Naive thymus-derived CD4-positive, alpha-beta T cell (primary cell): ENCODE measurements at regions not wholly inside any gene's neighbourhood (a gene's known extent, or its start where the extent isn't known, plus 50 kb on each side); places are given as distances from the start of the nearest gene placed in this dataset.

Experiments used
- ATAC-seq: fragments of 150-1000 bp; cut with Tn5 transposase; 2 replicates; pipeline ENCODE4 v1.10.0; 2021; ENCODE audit warnings: mild to moderate bottlenecking, moderate library complexity
- CTCF ChIA-PET: fragments of 350-600 bp; sonication (Branson Sonifier 250); formaldehyde crosslinking; loops from one replicate; lab custom pipeline; 2021; ENCODE audit warnings: antibody characterized with exemption; lab: Charles Lee
- POLR2A ChIA-PET: fragments of 350-600 bp; sonication (Branson Sonifier 250); formaldehyde crosslinking; loops from one replicate; lab custom pipeline; 2021; ENCODE audit warnings: antibody characterized with exemption, inconsistent platforms; lab: Charles Lee
- DNase-seq, 9 donors: peaks; one replicate each; pipeline versions ENCODE4 v3.0.0 to v3.0.0-alpha.2; 2020 to 2022; ENCODE audit warnings: mixed read lengths in 1 of 9
- H3K27ac ChIP-seq: one replicate; pipeline ENCODE4 v1.7.0; 2013; ENCODE audit warnings: mild to moderate bottlenecking, low read depth, low read length, moderate library complexity
- H3K27me3 ChIP-seq, 2 donors: one replicate each; pipeline ENCODE4 v1.7.0; 2013; ENCODE audit warnings: low read length in 2 of 2, mild to moderate bottlenecking in 2 of 2, moderate library complexity in 2 of 2; ENCODE audit not compliant: control insufficient read depth in 2 of 2, insufficient read depth in 2 of 2
- H3K36me3 ChIP-seq, 3 experiments: 1 replicate in 2 of 3; 2 replicates in 1 of 3; pipeline ENCODE4 v1.7.0; 2013; ENCODE audit warnings: low read length in 3 of 3, mild to moderate bottlenecking in 3 of 3, moderate library complexity in 1 of 3; ENCODE audit not compliant: insufficient read depth in 3 of 3, control insufficient read depth in 2 of 3
- H3K4me1 ChIP-seq, 2 donors: one replicate each; pipeline ENCODE4 v1.7.0; 2013; ENCODE audit warnings: low read length in 2 of 2, mild to moderate bottlenecking in 2 of 2, moderate library complexity in 1 of 2; ENCODE audit not compliant: control insufficient read depth in 2 of 2, insufficient read depth in 2 of 2
- H3K4me3 ChIP-seq: 2 replicates; pipeline ENCODE4 v1.7.0; 2013; ENCODE audit warnings: mild to moderate bottlenecking, low read length
- H3K9me3 ChIP-seq, 3 experiments: 1 replicate in 2 of 3; 2 replicates in 1 of 3; pipeline ENCODE4 v1.7.0; 2013; ENCODE audit warnings: low read length in 3 of 3; ENCODE audit not compliant: control insufficient read depth in 2 of 3
- H3K27ac Mint-ChIP-seq, 9 donors: one replicate each; pipeline ENCODE4 v1.8.0; 2020 to 2022; ENCODE audit warnings: mixed read lengths in 9 of 9, mild to moderate bottlenecking in 8 of 9, moderate library complexity in 5 of 9, inconsistent platforms in 2 of 9
- H3K27me3 Mint-ChIP-seq, 5 donors: one replicate each; pipeline ENCODE4 v1.8.0; 2021 to 2022; ENCODE audit warnings: mixed read lengths in 5 of 5, mild to moderate bottlenecking in 1 of 5
- H3K36me3 Mint-ChIP-seq, 5 donors: one replicate each; pipeline ENCODE4 v1.8.0; 2020 to 2022; ENCODE audit warnings: mixed read lengths in 5 of 5, mild to moderate bottlenecking in 3 of 5, inconsistent platforms in 1 of 5
- H3K4me1 Mint-ChIP-seq, 7 donors: one replicate each; pipeline ENCODE4 v1.8.0; 2020 to 2022; ENCODE audit warnings: mixed read lengths in 7 of 7, mild to moderate bottlenecking in 3 of 7, inconsistent platforms in 1 of 7
- H3K4me3 Mint-ChIP-seq, 10 donors: one replicate each; pipeline ENCODE4 v1.8.0; 2020 to 2022; ENCODE audit warnings: mild to moderate bottlenecking in 10 of 10, mixed read lengths in 10 of 10, moderate library complexity in 6 of 10, inconsistent platforms in 2 of 10
- H3K9me3 Mint-ChIP-seq, 11 donors: one replicate each; pipeline ENCODE4 v1.8.0; 2020 to 2022; ENCODE audit warnings: mixed read lengths in 11 of 11, mild to moderate bottlenecking in 4 of 11, inconsistent platforms in 1 of 11, moderate library complexity in 1 of 11
- intact Hi-C, 2 donors: fragments of 100-400 bp; cut with micrococcal nuclease; formaldehyde crosslinking; loops; one replicate each; pipeline ENCODE4 v1.15.1; 2023

GRCh38 chr10:31642281-31642680 is 286.4 kb downstream of the ARHGAP12 start:
- Histone ChIP-seq H3K36me3 (no peaks in the 10 kb centered on the region), H3K4me1 (no peaks in the 10 kb centered on the region), H3K27ac (no peak overlapping the region), H3K9me3 (no peaks in the 10 kb centered on the region), H3K27me3 (no peaks in the 10 kb centered on the region), H3K4me3 (no peak overlapping the region)
- ChIA-PET POLR2A (no interaction called here), CTCF (no interaction called here)
- Mint-ChIP-seq H3K27ac (no peak overlapping the region), H3K27me3 (peaks cover 5 to 15% (median 13%) of the 10 kb centered on the region in 5 donors), H3K4me3 (no peak overlapping the region), H3K4me1 (no peaks in the 10 kb centered on the region), H3K36me3 (peaks cover 0 to 2% (median 0%) of the 10 kb centered on the region in 5 donors), H3K9me3 (peaks cover 0 to 17% (median 7%) of the 10 kb centered on the region in 11 donors)
- intact Hi-C loops, result no loop called here
- no peak for DNase-seq
- no peak for ATAC-seq

- DNase-seq (no peak), ATAC-seq (no peak)
- no peak overlapping the region for H3K27ac Mint-ChIP-seq
- peaks cover 0 to 2% (median 0%) of the 10 kb centered on the region in 5 donors for H3K36me3 Mint-ChIP-seq
- Histone ChIP-seq H3K4me1 (no peaks in the 10 kb centered on the region), H3K9me3 (no peaks in the 10 kb centered on the region), H3K36me3 (no peaks in the 10 kb centered on the region), H3K27ac (no peak overlapping the region), H3K27me3 (no peaks in the 10 kb centered on the region), H3K4me3 (no peak overlapping the region)
- H3K4me3 Mint-ChIP-seq, result no peak overlapping the region
- intact Hi-C loops, result no loop called here
- H3K9me3 Mint-ChIP-seq, result peaks cover 0 to 17% (median 8%) of the 10 kb centered on the region in 11 donors
- ChIA-PET POLR2A (no interaction called here), CTCF (no interaction called here)
- no peaks in the 10 kb centered on the region for H3K4me1 Mint-ChIP-seq
- peaks cover 0 to 9% (median 1%) of the 10 kb centered on the region in 5 donors for H3K27me3 Mint-ChIP-seq
Observed at GRCh38 chr10:31635415-31636065, 293.1 kb downstream of the ARHGAP12 start.

- H3K36me3 ChIP-seq, result no peaks in the 10 kb centered on the region
- ChIA-PET POLR2A (no interaction called here), CTCF (interaction anchor here (0.7 kb wide), 1 partner anchor 39 kb away, joined by 3 read pairs; no protein-coding TSS in a partner anchor)
- H3K4me3 Mint-ChIP-seq, result no peak overlapping the region
- H3K27ac ChIP-seq, result no peak overlapping the region
- peaks cover 0 to 2% (median 0%) of the 10 kb centered on the region in 5 donors for H3K36me3 Mint-ChIP-seq
- H3K4me1 Mint-ChIP-seq, result no peaks in the 10 kb centered on the region
- H3K4me1 ChIP-seq, result no peaks in the 10 kb centered on the region
- H3K4me3 ChIP-seq, result no peak overlapping the region
- no peak for ATAC-seq
- H3K9me3 Mint-ChIP-seq, result peaks cover 0 to 16% (median 8%) of the 10 kb centered on the region in 11 donors
- no peak for DNase-seq
- H3K9me3 ChIP-seq, result no peaks in the 10 kb centered on the region
- intact Hi-C loops, result no loop called here
- peaks cover 0 to 12% (median 2%) of the 10 kb centered on the region in 5 donors for H3K27me3 Mint-ChIP-seq
- H3K27me3 ChIP-seq, result no peaks in the 10 kb centered on the region
- no peak overlapping the region for H3K27ac Mint-ChIP-seq
Observed at GRCh38 chr10:31635009-31635408, 293.6 kb downstream of the ARHGAP12 start.

GRCh38 chr10:31630861-31631567 is 297.6 kb downstream of the ARHGAP12 start:
- no peaks in the 10 kb centered on the region for H3K36me3 ChIP-seq
- peaks cover 0 to 27% (median 7%) of the 10 kb centered on the region in 5 donors for H3K27me3 Mint-ChIP-seq
- no peak overlapping the region for H3K4me3 ChIP-seq
- H3K27me3 ChIP-seq, result no peaks in the 10 kb centered on the region
- intact Hi-C loops, result no loop called here
- no peak overlapping the region for H3K4me3 Mint-ChIP-seq
- no peak for ATAC-seq
- no peaks in the 10 kb centered on the region for H3K9me3 ChIP-seq
- no peaks in the 10 kb centered on the region for H3K4me1 Mint-ChIP-seq
- no peaks in the 10 kb centered on the region for H3K4me1 ChIP-seq
- DNase-seq, result no peak
- peaks cover 0 to 7% (median 3%) of the 10 kb centered on the region in 5 donors for H3K36me3 Mint-ChIP-seq
- H3K27ac Mint-ChIP-seq, result no peak overlapping the region
- H3K9me3 Mint-ChIP-seq, result peaks cover 2 to 15% (median 11%) of the 10 kb centered on the region in 11 donors
- POLR2A ChIA-PET, result no interaction called here
- H3K27ac ChIP-seq, result no peak overlapping the region
- CTCF ChIA-PET, result no interaction called here

- H3K27ac ChIP-seq, result no peak overlapping the region
- no peak overlapping the region for H3K4me3 ChIP-seq
- H3K27me3 ChIP-seq, result no peaks in the 10 kb centered on the region
- no peaks in the 10 kb centered on the region for H3K9me3 ChIP-seq
- Mint-ChIP-seq H3K4me3 (no peak overlapping the region), H3K9me3 (peaks cover 2 to 37% (median 20%) of the 10 kb centered on the region in 11 donors), H3K4me1 (no peaks in the 10 kb centered on the region), H3K36me3 (peaks cover 0 to 17% (median 3%) of the 10 kb centered on the region in 5 donors), H3K27ac (no peak overlapping the region), H3K27me3 (peaks cover 0 to 21% (median 7%) of the 10 kb centered on the region in 5 donors)
- POLR2A ChIA-PET, result no interaction called here
- intact Hi-C loops, result no loop called here
- CTCF ChIA-PET, result no interaction called here
- DNase-seq (no peak), ATAC-seq (no peak)
- H3K4me1 ChIP-seq, result no peaks in the 10 kb centered on the region
- H3K36me3 ChIP-seq, result no peaks in the 10 kb centered on the region
Observed at GRCh38 chr10:31625566-31625965, 303.1 kb downstream of the ARHGAP12 start.

- peaks cover 2 to 37% (median 20%) of the 10 kb centered on the region in 11 donors for H3K9me3 Mint-ChIP-seq
- Histone ChIP-seq H3K4me1 (no peaks in the 10 kb centered on the region), H3K36me3 (no peaks in the 10 kb centered on the region), H3K9me3 (no peaks in the 10 kb centered on the region), H3K27ac (no peak overlapping the region), H3K27me3 (no peaks in the 10 kb centered on the region), H3K4me3 (no peak overlapping the region)
- intact Hi-C loops, result no loop called here
- ATAC-seq, result no peak
- peaks cover 0 to 2% (median 0%) of the 10 kb centered on the region in 7 donors for H3K4me1 Mint-ChIP-seq
- no peak overlapping the region for H3K27ac Mint-ChIP-seq
- CTCF ChIA-PET, result no interaction called here
- H3K4me3 Mint-ChIP-seq, result no peak overlapping the region
- H3K36me3 Mint-ChIP-seq, result peaks cover 0 to 17% (median 3%) of the 10 kb centered on the region in 5 donors
- POLR2A ChIA-PET, result no interaction called here
- peaks cover 0 to 14% (median 7%) of the 10 kb centered on the region in 5 donors for H3K27me3 Mint-ChIP-seq
- DNase-seq, result no peak
Observed at GRCh38 chr10:31624611-31625010, 304.0 kb downstream of the ARHGAP12 start.
